Endothelial cell of umbilical vein (primary cell): ENCODE measurements at regions not wholly inside any gene's neighbourhood (a gene's known extent, or its start where the extent isn't known, plus 50 kb on each side); places are given as distances from the start of the nearest gene placed in this dataset.

Experiments used
- BruUV-seq: library from RNA; stranded (reverse); fragments of 400-500 nt; replicated peaks from 2 replicates; lab custom pipeline; 2021; lab: Mats Ljungman, UMichigan
- CTCF ChIA-PET: fragments of 300-600, 350-600 bp; sonication (Branson Sonifier 250); formaldehyde crosslinking; loops from one replicate; lab custom pipeline; 2021; ENCODE audit warnings: antibody characterized with exemption, inconsistent platforms; lab: Charles Lee
- POLR2A ChIA-PET: fragments of 300-600, 350-600 bp; sonication (Branson Sonifier 250); formaldehyde crosslinking; loops from one replicate; lab custom pipeline; 2021; ENCODE audit warnings: antibody characterized with exemption, inconsistent platforms; lab: Charles Lee
- DNase-seq: peaks from one replicate; pipeline ENCODE4 v3.0.0-alpha.2; 2011; ENCODE audit warnings: low read depth, low spot score
- FAIRE-seq: peaks from 2 replicates; lab custom pipeline; 2011; peaks lifted over from hg19 to GRCh38; lab: Jason Lieb, UNC
- H2AFZ ChIP-seq: 2 replicates; pipeline ENCODE4 v1.6.0; 2012; ENCODE audit warnings: low read depth, low read length, control low read depth, inconsistent platforms
- H3K27ac ChIP-seq: 2 replicates; pipeline ENCODE4 v1.5.1; 2011; ENCODE audit warnings: low read depth, mild to moderate bottlenecking, control low read depth, low read length, moderate library complexity; ENCODE audit not compliant: insufficient read depth
- H3K27me3 ChIP-seq, 2 experiments: 2 replicates each; pipeline versions ENCODE4 v1.6.0 to v1.6.1; 2011; ENCODE audit warnings: low read length in 2 of 2, mixed read lengths in 1 of 2; ENCODE audit not compliant: control insufficient read depth in 2 of 2, insufficient read depth in 2 of 2
- H3K36me3 ChIP-seq, 2 experiments: 2 replicates in 1 of 2; 3 replicates in 1 of 2; pipeline ENCODE4 v1.5.1; 2011; ENCODE audit warnings: low read length in 2 of 2, mild to moderate bottlenecking in 1 of 2, moderate library complexity in 1 of 2; ENCODE audit not compliant: control insufficient read depth in 2 of 2, insufficient read depth in 2 of 2; ENCODE audit errors: extremely low read depth in 1 of 2
- H3K4me1 ChIP-seq: 3 replicates; pipeline ENCODE4 v1.5.1; 2011; ENCODE audit warnings: mild to moderate bottlenecking, low read length; ENCODE audit not compliant: control insufficient read depth, insufficient read depth; ENCODE audit errors: extremely low read depth
- H3K4me2 ChIP-seq: 2 replicates; pipeline ENCODE4 v1.6.1; 2011; ENCODE audit warnings: low read length, control low read depth, mixed read lengths; ENCODE audit not compliant: insufficient read depth
- H3K4me3 ChIP-seq, 3 experiments: fragments of 200-600 bp in 1 of 3; sonication (generic), shearing (Covaris generic) in 1 of 3; replicated peaks in 1 of 3; 2 replicates each; pipeline ENCODE4 v1.5.1; 2011 to 2016; ENCODE audit warnings: control low read depth in 3 of 3, low read length in 3 of 3, mild to moderate bottlenecking in 2 of 3, inconsistent platforms in 1 of 3, low read depth in 1 of 3, moderate library complexity in 1 of 3; ENCODE audit not compliant: insufficient read depth in 1 of 3
- H3K79me2 ChIP-seq: 2 replicates; pipeline ENCODE4 v1.6.0; 2012; ENCODE audit warnings: low read length, inconsistent platforms; ENCODE audit not compliant: control insufficient read depth, insufficient read depth
- H3K9ac ChIP-seq: replicated peaks from 2 replicates; pipeline ENCODE3; 2011; ENCODE audit warnings: low read length, control low read depth; ENCODE audit not compliant: insufficient read depth; ENCODE audit errors: extremely low read depth
- H3K9me1 ChIP-seq: replicated peaks from 3 replicates; pipeline ENCODE4 v1.6.0; 2011; ENCODE audit warnings: mild to moderate bottlenecking, low read length; ENCODE audit not compliant: control insufficient read depth, insufficient read depth; ENCODE audit errors: extremely low read depth
- H3K9me3 ChIP-seq: replicated peaks from 2 replicates; pipeline ENCODE4 v1.5.1; 2012; ENCODE audit warnings: low read length, inconsistent platforms; ENCODE audit not compliant: control insufficient read depth, insufficient read depth
- H4K20me1 ChIP-seq: replicated peaks from 2 replicates; pipeline ENCODE3; 2011; ENCODE audit warnings: mild to moderate bottlenecking, low read length; ENCODE audit not compliant: control insufficient read depth, insufficient read depth; ENCODE audit errors: extremely low read depth
- EZH2 ChIP-seq: IDR thresholded peaks from 2 replicates; pipeline ENCODE4 v1.6.1; 2012; ENCODE audit warnings: borderline replicate concordance, low read depth, mild to moderate bottlenecking, moderate library complexity, low read length, inconsistent platforms; ENCODE audit not compliant: severe bottlenecking
- FOS ChIP-seq: IDR thresholded peaks from 2 replicates; pipeline ENCODE4 v1.6.1; 2011; ENCODE audit warnings: mild to moderate bottlenecking, low read length, moderate library complexity, borderline replicate concordance; ENCODE audit not compliant: insufficient read depth
- GATA2 ChIP-seq: IDR thresholded peaks from 2 replicates; pipeline ENCODE4 v1.7.0; 2011; ENCODE audit warnings: low read depth, mild to moderate bottlenecking, moderate library complexity, mixed read lengths, low read length; ENCODE audit not compliant: insufficient read length, insufficient read depth
- JUN ChIP-seq: IDR thresholded peaks from 2 replicates; pipeline ENCODE4 v1.6.1; 2011; ENCODE audit warnings: borderline replicate concordance, low read depth; ENCODE audit not compliant: insufficient read length, insufficient read depth
- MYC ChIP-seq: IDR thresholded peaks from one replicate; pipeline ENCODE4 v1.6.1; 2011; ENCODE audit warnings: mild to moderate bottlenecking, low read depth, low read length
- POLR2A ChIP-seq: IDR thresholded peaks from 2 replicates; pipeline ENCODE4 v1.6.1; 2012; ENCODE audit warnings: low read depth, mild to moderate bottlenecking, control low read depth, low read length
- POLR2AphosphoS5 ChIP-seq: IDR thresholded peaks from 2 replicates; pipeline ENCODE4 v1.6.1; 2012; ENCODE audit warnings: low read depth, mild to moderate bottlenecking, control low read depth, low read length, moderate library complexity; ENCODE audit not compliant: insufficient read depth
- dilution Hi-C: fragments of 300-500 bp; cut with MboI; formaldehyde crosslinking; loops from one replicate; pipeline ENCODE4 v1.15.0; 2019; ENCODE audit warnings: low sequenced_read_pairs; ENCODE audit not compliant: extremely low pct_ligation_motif_present
- intact Hi-C: fragments of 100-400 bp; cut with micrococcal nuclease; formaldehyde crosslinking; loops from one replicate; pipeline ENCODE4 v1.10.0; 2022
- TF ChIP-seq, protein P1 (sequence below): IDR thresholded peaks from 2 replicates; pipeline ENCODE4 v1.6.1; 2011; ENCODE audit not compliant: insufficient read depth, insufficient read length
- TF ChIP-seq, protein P2 (sequence below), 2 donors: IDR thresholded peaks; 1 replicate in 1 of 2; 2 replicates in 1 of 2; pipeline ENCODE4 v1.5.1; 2011; ENCODE audit warnings: low read length in 2 of 2, mild to moderate bottlenecking in 2 of 2, moderate library complexity in 2 of 2, control low read depth in 1 of 2, inconsistent platforms in 1 of 2, low read depth in 1 of 2; ENCODE audit not compliant: insufficient read depth in 1 of 2; ENCODE audit errors: extremely low read depth in 1 of 2

DNA sequence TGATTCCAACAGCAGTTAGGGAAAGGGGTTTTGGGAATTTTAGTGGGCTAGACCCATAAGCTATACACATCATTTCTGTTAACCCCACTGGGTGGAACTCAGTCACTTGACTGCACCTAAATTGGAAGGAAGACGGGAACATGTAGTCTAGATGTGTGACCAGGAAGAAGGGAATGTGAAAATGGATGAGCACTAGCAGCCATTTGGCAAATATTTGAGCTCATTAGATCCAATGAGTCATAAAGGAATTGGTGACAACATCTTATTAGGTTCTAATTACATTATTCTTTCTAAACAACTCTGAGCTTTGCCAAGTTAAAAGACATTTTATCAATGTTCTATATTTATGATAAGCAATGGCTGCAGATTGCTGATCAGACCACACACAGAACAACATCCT is 400.6 kb downstream of the IRS1 start:
- H3K4me3 ChIP-seq, result no peak overlapping the region
- CTCF ChIA-PET, result no interaction called here
- BruUV-seq, result no TSS peak
- H3K9me1 ChIP-seq, result no peaks in the 10 kb centered on the region
- H4K20me1 ChIP-seq, result no peaks in the 10 kb centered on the region
- H3K27ac ChIP-seq, result no peak overlapping the region
- dilution Hi-C loops (no loop called here), intact Hi-C loops (no loop called here)
- H3K4me1 ChIP-seq, result no peaks in the 10 kb centered on the region
- DNase-seq, result no peak
- TF ChIP-seq, protein P1, sequence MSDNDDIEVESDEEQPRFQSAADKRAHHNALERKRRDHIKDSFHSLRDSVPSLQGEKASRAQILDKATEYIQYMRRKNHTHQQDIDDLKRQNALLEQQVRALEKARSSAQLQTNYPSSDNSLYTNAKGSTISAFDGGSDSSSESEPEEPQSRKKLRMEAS, result no peak
- TF ChIP-seq JUN (no peak), MYC (no peak), FOS (no peak), EZH2 (no peak), GATA2 (no peak), POLR2AphosphoS5 (no peak), POLR2A (no peak)
- TF ChIP-seq, protein P2, sequence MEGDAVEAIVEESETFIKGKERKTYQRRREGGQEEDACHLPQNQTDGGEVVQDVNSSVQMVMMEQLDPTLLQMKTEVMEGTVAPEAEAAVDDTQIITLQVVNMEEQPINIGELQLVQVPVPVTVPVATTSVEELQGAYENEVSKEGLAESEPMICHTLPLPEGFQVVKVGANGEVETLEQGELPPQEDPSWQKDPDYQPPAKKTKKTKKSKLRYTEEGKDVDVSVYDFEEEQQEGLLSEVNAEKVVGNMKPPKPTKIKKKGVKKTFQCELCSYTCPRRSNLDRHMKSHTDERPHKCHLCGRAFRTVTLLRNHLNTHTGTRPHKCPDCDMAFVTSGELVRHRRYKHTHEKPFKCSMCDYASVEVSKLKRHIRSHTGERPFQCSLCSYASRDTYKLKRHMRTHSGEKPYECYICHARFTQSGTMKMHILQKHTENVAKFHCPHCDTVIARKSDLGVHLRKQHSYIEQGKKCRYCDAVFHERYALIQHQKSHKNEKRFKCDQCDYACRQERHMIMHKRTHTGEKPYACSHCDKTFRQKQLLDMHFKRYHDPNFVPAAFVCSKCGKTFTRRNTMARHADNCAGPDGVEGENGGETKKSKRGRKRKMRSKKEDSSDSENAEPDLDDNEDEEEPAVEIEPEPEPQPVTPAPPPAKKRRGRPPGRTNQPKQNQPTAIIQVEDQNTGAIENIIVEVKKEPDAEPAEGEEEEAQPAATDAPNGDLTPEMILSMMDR (IDR thresholded peaks at IDR 0.05; ENCODE audit: extremely low read depth in 1 of 2, insufficient read depth in 1 of 2, low read depth in 1 of 2, low read length in 2 of 2), result no peak
- H3K27me3 ChIP-seq, result no peaks in the 10 kb centered on the region
- POLR2A ChIA-PET, result no interaction called here
- FAIRE-seq, result no peak
- no peak overlapping the region for H2AFZ ChIP-seq
- H3K79me2 ChIP-seq, result no peaks in the 10 kb centered on the region
- no peak overlapping the region for H3K9ac ChIP-seq
- no peak overlapping the region for H3K4me2 ChIP-seq
- no peaks in the 10 kb centered on the region for H3K36me3 ChIP-seq
- no peaks in the 10 kb centered on the region for H3K9me3 ChIP-seq
